ENCODE measurements at regions not wholly inside any gene's neighbourhood (a gene's known extent, or its start where the extent isn't known, plus 50 kb on each side); places are given as distances from the start of the nearest gene placed in this dataset.

DNA sequence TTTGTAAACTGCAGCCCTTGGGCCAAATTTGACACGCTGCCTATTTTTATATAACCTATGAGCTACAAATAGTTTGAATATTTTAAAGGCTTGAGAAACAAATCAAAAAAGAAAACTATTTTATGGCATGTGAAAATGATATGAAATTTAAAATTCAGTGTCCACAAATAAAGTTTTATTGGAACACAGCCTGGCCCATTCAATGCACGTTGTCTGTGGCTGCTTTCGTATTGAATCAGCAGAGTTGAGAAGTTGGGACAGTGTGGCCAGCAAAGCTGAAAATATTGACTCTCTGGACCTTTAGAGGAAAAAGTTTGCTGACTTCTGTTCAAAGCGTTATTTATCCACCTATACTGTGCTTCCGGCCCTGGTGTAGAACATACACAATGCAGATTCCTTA, 654.2 kb downstream of the MED13L start:
- POLR2A ChIA-PET = no interaction called here
- peaks cover 0 to 24% (median 6%) of the 10 kb centered on the region in 5 experiments for H3K27me3 ChIP-seq (replicated peaks in 2 of 5; ENCODE audit: control insufficient read depth in 4 of 5, insufficient read depth in 5 of 5, low read length in 4 of 5)
- no peak overlapping the region for H3K4me3 ChIP-seq (ENCODE audit: control insufficient read depth in 1 of 7, extremely low read depth in 1 of 7, insufficient read depth in 4 of 7, low read depth in 2 of 7, low read length in 6 of 7)
- CTCF ChIA-PET = no interaction called here
- no peak for DNase-seq
- H3K4me1 ChIP-seq (ENCODE audit: control extremely low read depth in 1 of 4, control insufficient read depth in 4 of 4, insufficient read depth in 4 of 4, low read length in 3 of 4) = no peaks in the 10 kb centered on the region
- 93% methylated on average over 4 of the region's 5 CpGs for WGBS (ENCODE audit: insufficient coverage)
- no peak overlapping the region for H3K27ac ChIP-seq (ENCODE audit: insufficient read depth in 1 of 2, low read depth in 1 of 2, low read length in 2 of 2, poor library complexity in 1 of 2, severe bottlenecking in 2 of 2)
- no peaks in the 10 kb centered on the region for H3K36me3 ChIP-seq (ENCODE audit: control insufficient read depth in 4 of 4, insufficient read depth in 4 of 4, low read length in 3 of 4)
- H3K9me3 ChIP-seq (ENCODE audit: control extremely low read depth in 1 of 5, control insufficient read depth in 4 of 5, insufficient read depth in 2 of 5, low read depth in 1 of 5, low read length in 4 of 5) = peaks cover 0 to 7% (median 5%) of the 10 kb centered on the region in 5 experiments

DNA sequence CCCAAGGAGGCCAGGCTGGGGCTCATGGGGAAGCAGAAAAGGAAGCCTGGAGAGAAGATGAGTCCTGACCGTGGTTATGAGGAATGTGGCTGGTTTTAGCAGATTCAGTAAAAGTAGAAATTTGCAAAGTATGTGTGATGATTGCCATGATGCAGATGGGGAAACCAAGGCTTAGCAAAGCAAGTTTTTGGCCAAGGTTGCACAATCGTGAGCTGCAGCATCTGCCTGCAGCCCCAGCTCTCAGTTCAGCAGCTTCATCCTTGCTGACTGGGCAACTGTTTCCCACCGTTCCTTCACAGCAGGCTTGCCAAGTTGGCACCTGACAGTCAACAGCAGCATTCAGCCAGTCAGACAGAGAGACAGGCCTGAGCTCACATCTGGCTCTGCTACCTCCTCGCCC, 656.7 kb downstream of the MED13L start:
- Histone ChIP-seq H3K27me3 (replicated peaks in 2 of 5; ENCODE audit: control insufficient read depth in 4 of 5, insufficient read depth in 5 of 5, low read length in 4 of 5) (peaks cover 0 to 24% (median 6%) of the 10 kb centered on the region in 5 experiments), H3K4me3 (ENCODE audit: control insufficient read depth in 1 of 7, extremely low read depth in 1 of 7, insufficient read depth in 4 of 7, low read depth in 2 of 7, low read length in 6 of 7) (no peak overlapping the region), H3K27ac (ENCODE audit: insufficient read depth in 1 of 2, low read depth in 1 of 2, low read length in 2 of 2, poor library complexity in 1 of 2, severe bottlenecking in 2 of 2) (no peak overlapping the region), H3K36me3 (ENCODE audit: control insufficient read depth in 4 of 4, insufficient read depth in 4 of 4, low read length in 3 of 4) (no peaks in the 10 kb centered on the region), H3K9me3 (ENCODE audit: control extremely low read depth in 1 of 5, control insufficient read depth in 4 of 5, insufficient read depth in 2 of 5, low read depth in 1 of 5, low read length in 4 of 5) (peaks cover 0 to 7% (median 5%) of the 10 kb centered on the region in 5 experiments), H3K4me1 (ENCODE audit: control extremely low read depth in 1 of 4, control insufficient read depth in 4 of 4, insufficient read depth in 4 of 4, low read length in 3 of 4) (no peaks in the 10 kb centered on the region)
- WGBS (ENCODE audit: insufficient coverage) = 87% methylated on average over 4 of the region's 4 CpGs
- DNase-seq = no peak
- ChIA-PET CTCF (no interaction called here), POLR2A (no interaction called here)

DNA sequence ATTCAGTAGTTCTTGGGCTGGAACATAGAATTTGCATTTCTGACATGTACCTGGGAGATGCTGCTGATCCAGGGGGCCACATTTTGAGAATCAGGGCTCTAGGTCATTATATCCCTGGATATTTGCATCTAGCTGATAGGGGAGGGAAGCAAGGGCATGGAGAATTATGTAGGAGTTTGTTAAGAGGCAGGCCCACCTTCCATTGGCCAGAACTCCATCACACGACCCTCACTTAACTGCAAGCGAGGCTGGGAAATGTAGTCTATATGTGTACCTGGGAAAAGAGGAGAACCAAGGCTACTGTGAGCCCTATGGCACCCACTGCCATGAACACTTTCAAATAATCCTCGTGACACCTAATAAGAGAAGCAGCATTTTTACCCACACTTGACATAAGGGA, 657.6 kb downstream of the MED13L start:
- peaks cover 0 to 4% (median 0%) of the 10 kb centered on the region in 5 experiments for H3K9me3 ChIP-seq (ENCODE audit: control extremely low read depth in 1 of 5, control insufficient read depth in 4 of 5, insufficient read depth in 2 of 5, low read depth in 1 of 5, low read length in 4 of 5)
- ChIA-PET POLR2A (no interaction called here), CTCF (no interaction called here)
- peaks cover 0 to 18% (median 6%) of the 10 kb centered on the region in 5 experiments for H3K27me3 ChIP-seq (replicated peaks in 2 of 5; ENCODE audit: control insufficient read depth in 4 of 5, insufficient read depth in 5 of 5, low read length in 4 of 5)
- no peak overlapping the region for H3K4me3 ChIP-seq (ENCODE audit: control insufficient read depth in 1 of 7, extremely low read depth in 1 of 7, insufficient read depth in 4 of 7, low read depth in 2 of 7, low read length in 6 of 7)
- no peaks in the 10 kb centered on the region for H3K36me3 ChIP-seq (ENCODE audit: control insufficient read depth in 4 of 4, insufficient read depth in 4 of 4, low read length in 3 of 4)
- 80% methylated on average over 1 of the region's 3 CpGs for WGBS (ENCODE audit: insufficient coverage)
- DNase-seq = no peak
- no peaks in the 10 kb centered on the region for H3K4me1 ChIP-seq (ENCODE audit: control extremely low read depth in 1 of 4, control insufficient read depth in 4 of 4, insufficient read depth in 4 of 4, low read length in 3 of 4)
- no peak overlapping the region for H3K27ac ChIP-seq (ENCODE audit: insufficient read depth in 1 of 2, low read depth in 1 of 2, low read length in 2 of 2, poor library complexity in 1 of 2, severe bottlenecking in 2 of 2)

DNA sequence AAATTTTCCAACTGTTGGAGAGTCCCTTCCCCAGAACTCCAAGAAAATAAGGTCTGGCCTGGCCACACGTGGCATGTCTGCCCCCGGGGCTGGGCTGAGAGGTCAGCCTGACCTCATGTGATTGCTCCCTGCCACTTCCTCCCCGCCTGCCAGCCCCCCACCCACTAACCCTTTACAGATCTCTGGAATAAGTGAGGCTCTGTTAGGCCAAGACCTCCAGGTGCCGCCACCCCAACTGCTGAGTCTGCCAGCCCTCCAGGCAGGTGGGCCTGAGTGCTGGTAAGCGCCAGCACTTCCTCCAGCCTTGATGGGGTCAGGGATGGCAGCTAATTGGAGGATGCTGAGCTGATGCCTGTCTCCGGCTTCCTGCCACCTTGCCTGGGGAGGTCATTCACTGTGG, 658.4 kb downstream of the MED13L start:
- Histone ChIP-seq H3K27ac (ENCODE audit: insufficient read depth in 1 of 2, low read depth in 1 of 2, low read length in 2 of 2, poor library complexity in 1 of 2, severe bottlenecking in 2 of 2) (no peak overlapping the region), H3K9me3 (ENCODE audit: control extremely low read depth in 1 of 5, control insufficient read depth in 4 of 5, insufficient read depth in 2 of 5, low read depth in 1 of 5, low read length in 4 of 5) (peaks cover 0 to 1% (median 0%) of the 10 kb centered on the region in 5 experiments), H3K27me3 (replicated peaks in 2 of 5; ENCODE audit: control insufficient read depth in 4 of 5, insufficient read depth in 5 of 5, low read length in 4 of 5) (peaks cover 0 to 17% (median 6%) of the 10 kb centered on the region in 5 experiments), H3K36me3 (ENCODE audit: control insufficient read depth in 4 of 4, insufficient read depth in 4 of 4, low read length in 3 of 4) (no peaks in the 10 kb centered on the region), H3K4me3 (ENCODE audit: control insufficient read depth in 1 of 7, extremely low read depth in 1 of 7, insufficient read depth in 4 of 7, low read depth in 2 of 7, low read length in 6 of 7) (no peak overlapping the region), H3K4me1 (ENCODE audit: control extremely low read depth in 1 of 4, control insufficient read depth in 4 of 4, insufficient read depth in 4 of 4, low read length in 3 of 4) (no peaks in the 10 kb centered on the region)
- ChIA-PET CTCF (interaction anchor here (0.5 kb wide), 1 partner anchor 127 kb away, joined by 3 read pairs; no protein-coding TSS in a partner anchor), POLR2A (no interaction called here)
- 89% methylated on average over 5 of the region's 6 CpGs for WGBS (ENCODE audit: insufficient coverage)
- DNase-seq = no peak

DNA sequence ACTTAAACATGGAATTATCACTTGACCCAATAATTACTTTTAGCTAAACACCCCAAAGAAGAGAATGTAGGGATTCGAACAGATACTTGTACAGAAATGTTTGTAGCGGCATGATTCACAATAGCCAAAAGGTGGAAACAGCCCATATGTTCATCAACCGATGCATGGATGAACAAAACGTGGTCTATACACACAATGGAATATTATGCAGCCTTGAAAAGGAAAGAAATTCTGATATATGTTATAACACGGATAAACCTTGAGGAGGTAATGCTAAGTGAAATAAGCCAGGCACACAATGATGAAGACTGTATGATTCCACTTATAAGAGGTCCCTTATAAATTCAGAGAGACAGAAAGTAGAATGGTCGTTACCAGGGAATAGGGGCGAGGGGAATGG, 659.4 kb downstream of the MED13L start:
- Histone ChIP-seq H3K4me1 (ENCODE audit: control extremely low read depth in 1 of 4, control insufficient read depth in 4 of 4, insufficient read depth in 4 of 4, low read length in 3 of 4) (no peaks in the 10 kb centered on the region), H3K36me3 (ENCODE audit: control insufficient read depth in 4 of 4, insufficient read depth in 4 of 4, low read length in 3 of 4) (no peaks in the 10 kb centered on the region), H3K27ac (ENCODE audit: insufficient read depth in 1 of 2, low read depth in 1 of 2, low read length in 2 of 2, poor library complexity in 1 of 2, severe bottlenecking in 2 of 2) (no peak overlapping the region), H3K27me3 (replicated peaks in 2 of 5; ENCODE audit: control insufficient read depth in 4 of 5, insufficient read depth in 5 of 5, low read length in 4 of 5) (peaks cover 0 to 8% (median 2%) of the 10 kb centered on the region in 5 experiments), H3K4me3 (ENCODE audit: control insufficient read depth in 1 of 7, extremely low read depth in 1 of 7, insufficient read depth in 4 of 7, low read depth in 2 of 7, low read length in 6 of 7) (no peak overlapping the region), H3K9me3 (ENCODE audit: control extremely low read depth in 1 of 5, control insufficient read depth in 4 of 5, insufficient read depth in 2 of 5, low read depth in 1 of 5, low read length in 4 of 5) (no peaks in the 10 kb centered on the region)
- ChIA-PET CTCF (no interaction called here), POLR2A (no interaction called here)
- DNase-seq = no peak
- WGBS (ENCODE audit: insufficient coverage) = 96% methylated on average over 4 of the region's 7 CpGs

DNA sequence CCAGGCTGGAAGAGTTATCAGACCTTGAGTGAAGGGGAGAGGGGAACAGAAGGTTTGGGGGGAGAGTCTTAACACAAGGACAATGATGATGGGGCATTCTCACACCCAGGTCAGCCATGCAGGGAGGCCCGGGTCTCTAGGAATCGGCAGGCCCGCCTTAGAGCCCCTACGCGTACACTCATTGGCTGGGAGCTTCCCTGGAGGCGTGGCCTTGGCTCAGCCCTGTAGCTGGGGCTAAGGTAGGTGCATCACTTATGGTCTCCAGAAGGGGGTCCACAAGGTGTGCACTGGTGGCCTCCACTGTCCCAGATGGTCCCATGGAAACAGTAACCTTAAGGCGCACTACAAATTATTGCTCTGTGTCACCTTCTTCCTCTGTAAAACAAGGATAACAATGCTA, 660.1 kb downstream of the MED13L start:
- ChIA-PET CTCF (no interaction called here), POLR2A (no interaction called here)
- no peak for DNase-seq
- Histone ChIP-seq H3K36me3 (ENCODE audit: control insufficient read depth in 4 of 4, insufficient read depth in 4 of 4, low read length in 3 of 4) (no peaks in the 10 kb centered on the region), H3K4me3 (ENCODE audit: control insufficient read depth in 1 of 7, extremely low read depth in 1 of 7, insufficient read depth in 4 of 7, low read depth in 2 of 7, low read length in 6 of 7) (no peak overlapping the region), H3K4me1 (ENCODE audit: control extremely low read depth in 1 of 4, control insufficient read depth in 4 of 4, insufficient read depth in 4 of 4, low read length in 3 of 4) (no peaks in the 10 kb centered on the region), H3K9me3 (ENCODE audit: control extremely low read depth in 1 of 5, control insufficient read depth in 4 of 5, insufficient read depth in 2 of 5, low read depth in 1 of 5, low read length in 4 of 5) (no peaks in the 10 kb centered on the region), H3K27ac (ENCODE audit: insufficient read depth in 1 of 2, low read depth in 1 of 2, low read length in 2 of 2, poor library complexity in 1 of 2, severe bottlenecking in 2 of 2) (no peak overlapping the region), H3K27me3 (replicated peaks in 2 of 5; ENCODE audit: control insufficient read depth in 4 of 5, insufficient read depth in 5 of 5, low read length in 4 of 5) (peaks cover 0 to 8% (median 2%) of the 10 kb centered on the region in 5 experiments)
- WGBS (ENCODE audit: insufficient coverage) = 90% methylated on average over 7 of the region's 7 CpGs

DNA sequence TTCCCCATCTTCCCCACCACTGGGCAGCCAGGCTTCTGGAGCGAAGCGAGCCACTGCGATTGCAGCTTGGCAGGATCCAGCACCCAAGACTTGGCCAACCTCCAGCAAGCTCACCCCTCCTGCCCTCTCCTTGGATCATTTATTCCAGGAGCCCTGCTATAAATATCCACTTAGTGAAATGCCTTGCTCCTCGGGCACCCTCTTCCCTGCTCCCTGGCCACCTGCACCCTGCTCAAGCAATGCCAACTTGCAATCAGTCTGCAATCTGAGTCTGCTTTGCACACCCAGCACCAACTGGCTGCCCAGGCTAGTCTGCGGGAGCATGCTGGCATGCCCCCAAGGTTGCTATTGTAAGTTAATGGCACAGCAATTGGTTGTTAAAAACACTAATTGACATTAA, 666.0 kb downstream of the MED13L start:
- WGBS (ENCODE audit: insufficient coverage) = 84% methylated on average over 5 of the region's 5 CpGs
- Histone ChIP-seq H3K4me1 (ENCODE audit: control extremely low read depth in 1 of 4, control insufficient read depth in 4 of 4, insufficient read depth in 4 of 4, low read length in 3 of 4) (no peaks in the 10 kb centered on the region), H3K9me3 (ENCODE audit: control extremely low read depth in 1 of 5, control insufficient read depth in 4 of 5, insufficient read depth in 2 of 5, low read depth in 1 of 5, low read length in 4 of 5) (no peaks in the 10 kb centered on the region), H3K27me3 (replicated peaks in 2 of 5; ENCODE audit: control insufficient read depth in 4 of 5, insufficient read depth in 5 of 5, low read length in 4 of 5) (peaks cover 0 to 17% (median 0%) of the 10 kb centered on the region in 5 experiments), H3K27ac (ENCODE audit: insufficient read depth in 1 of 2, low read depth in 1 of 2, low read length in 2 of 2, poor library complexity in 1 of 2, severe bottlenecking in 2 of 2) (no peak overlapping the region), H3K4me3 (ENCODE audit: control insufficient read depth in 1 of 7, extremely low read depth in 1 of 7, insufficient read depth in 4 of 7, low read depth in 2 of 7, low read length in 6 of 7) (no peak overlapping the region), H3K36me3 (ENCODE audit: control insufficient read depth in 4 of 4, insufficient read depth in 4 of 4, low read length in 3 of 4) (no peaks in the 10 kb centered on the region)
- ChIA-PET CTCF (no interaction called here), POLR2A (no interaction called here)
- no peak for DNase-seq
